NCI-H2227 treated with DMSO at 0.1 percent for 48 hours (cell line): ENCODE measurements at regions not wholly inside any gene's neighbourhood (a gene's known extent, or its start where the extent isn't known, plus 50 kb on each side); places are given as distances from the start of the nearest gene placed in this dataset.
"Not testable (repeated sequence)": the region's sequence is repeated elsewhere in the genome, so short reads cannot be mapped to it uniquely, and the experiment has no call there.

ENCODE experiments used
- DNase-seq: peaks from one replicate; lab custom pipeline; 2025; lab: John Stamatoyannopoulos, UW

DNA sequence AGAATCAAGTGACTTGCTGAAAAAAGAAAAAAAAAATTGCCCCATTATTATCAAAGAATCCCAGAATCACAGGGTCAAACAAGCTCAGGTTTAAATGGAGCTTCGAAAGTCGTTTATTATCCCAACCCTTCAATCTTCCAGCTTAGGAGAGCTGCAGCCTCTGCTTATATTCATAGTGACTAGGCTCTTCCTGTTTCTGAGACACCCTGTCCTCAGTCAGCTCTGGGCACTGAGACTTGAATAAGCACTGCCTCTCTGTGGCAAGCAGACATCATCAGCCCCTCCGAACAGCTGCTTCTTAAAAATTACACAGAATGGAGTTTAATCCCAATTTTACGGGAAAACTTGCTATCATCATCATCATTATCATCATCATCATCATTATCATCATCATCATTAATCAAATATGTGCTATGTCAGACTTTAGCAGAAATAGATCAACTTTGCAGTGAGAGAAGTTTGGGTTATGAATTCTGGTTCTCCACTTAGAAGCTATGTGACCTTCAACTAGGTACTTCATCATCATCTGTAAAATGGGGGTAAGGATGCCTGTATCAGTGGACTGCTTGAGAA lies 614.0 kb upstream of the SYNCRIP start:
- no peak for DNase-seq

DNA sequence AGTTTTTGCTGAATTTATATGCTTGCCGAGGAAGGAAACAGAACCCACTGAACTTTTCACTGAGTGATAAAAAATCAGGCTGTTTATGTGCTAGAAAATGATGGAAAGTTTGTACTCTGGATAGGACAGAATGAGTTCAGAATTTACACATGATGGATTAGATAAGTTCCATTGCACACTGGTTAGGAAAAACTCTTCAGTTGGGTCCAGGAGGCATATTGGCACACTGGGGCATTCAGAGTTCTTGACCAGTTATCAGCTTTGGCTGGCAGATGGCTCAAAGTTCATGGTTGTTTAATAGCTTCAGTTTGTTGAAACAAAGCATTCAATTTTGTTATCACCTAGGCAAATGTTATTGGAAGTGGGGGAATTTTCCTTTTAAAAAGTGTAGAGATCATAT lies 613.3 kb upstream of the SYNCRIP start:
- no peak for DNase-seq

DNA sequence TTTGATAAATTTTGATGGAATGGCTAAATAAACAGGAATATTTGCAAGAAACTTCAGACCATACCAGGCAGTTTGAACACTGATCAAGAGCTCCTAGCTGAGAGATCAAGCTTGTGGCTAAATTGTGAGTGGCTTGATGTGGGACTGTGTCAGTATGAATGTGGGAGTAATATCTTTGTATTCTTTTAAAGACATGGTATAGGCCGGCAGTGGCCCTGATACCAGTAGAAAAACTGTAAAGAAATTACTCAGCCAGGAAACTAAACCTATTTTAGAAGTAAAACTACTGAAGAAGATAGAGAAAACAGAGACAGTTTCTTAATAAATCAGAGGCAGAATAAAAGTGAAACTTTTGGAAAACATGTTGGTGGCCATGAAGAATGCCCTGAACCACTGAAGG lies 608.4 kb upstream of the SYNCRIP start:
- no peak for DNase-seq

DNA sequence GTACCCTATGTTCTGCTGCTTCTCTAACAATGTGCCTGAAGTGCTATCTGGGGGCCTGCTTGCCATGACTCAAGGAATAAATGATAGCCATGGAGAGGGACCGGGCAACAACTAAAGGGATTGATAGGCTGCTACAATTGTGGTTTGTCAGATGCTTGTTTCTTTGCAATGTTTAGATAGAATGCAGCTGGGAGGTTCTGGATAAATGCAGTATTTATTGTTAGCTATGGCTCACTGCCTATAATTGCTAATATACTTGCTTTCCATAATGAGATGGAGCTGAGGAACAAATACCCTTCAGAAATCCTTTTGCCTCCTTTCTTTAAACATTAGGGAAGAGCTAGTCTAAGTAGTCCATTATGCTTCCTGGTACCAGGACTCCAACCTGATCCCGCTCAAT lies 575.2 kb upstream of the SYNCRIP start:
- DNase-seq, result no peak

DNA sequence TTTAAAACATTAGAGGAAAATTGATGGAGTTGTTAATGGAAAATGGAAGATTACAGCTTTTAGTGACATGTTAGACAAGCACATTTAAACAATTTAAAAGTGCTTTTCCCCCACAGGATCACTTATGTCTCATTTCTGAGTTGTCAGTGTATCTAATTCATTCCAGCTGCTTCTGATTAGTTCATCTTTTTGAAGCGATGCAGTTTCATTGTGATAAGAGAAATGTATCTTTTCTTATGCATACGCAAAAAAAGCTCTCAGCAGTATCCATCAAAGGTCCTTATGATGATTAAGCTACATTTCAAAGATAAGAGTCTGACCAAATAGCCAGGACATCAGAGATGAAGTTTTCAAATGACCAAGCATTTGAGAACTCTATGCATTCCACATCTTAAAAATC lies 572.6 kb upstream of the SYNCRIP start:
- no peak for DNase-seq

DNA sequence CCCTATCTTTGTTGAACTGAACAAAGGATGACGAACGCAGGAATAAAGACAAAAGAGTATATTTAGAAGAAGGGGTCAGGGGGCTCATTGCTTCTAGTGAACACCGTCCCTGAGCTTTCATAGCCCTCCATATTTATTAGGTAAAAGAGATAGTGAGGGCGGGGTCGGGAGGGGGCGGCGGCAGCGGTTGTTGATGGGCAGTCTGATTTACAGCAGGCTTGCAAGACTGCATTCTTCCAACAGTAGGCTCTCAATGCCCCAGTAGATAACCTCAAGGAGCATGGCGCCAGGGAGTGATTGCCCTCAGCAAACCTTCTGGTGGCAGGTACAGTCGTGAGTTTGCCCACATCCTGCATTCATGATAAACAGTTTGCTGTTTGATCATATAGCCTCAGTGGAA lies 563.3 kb upstream of the SYNCRIP start:
- no peak for DNase-seq

DNA sequence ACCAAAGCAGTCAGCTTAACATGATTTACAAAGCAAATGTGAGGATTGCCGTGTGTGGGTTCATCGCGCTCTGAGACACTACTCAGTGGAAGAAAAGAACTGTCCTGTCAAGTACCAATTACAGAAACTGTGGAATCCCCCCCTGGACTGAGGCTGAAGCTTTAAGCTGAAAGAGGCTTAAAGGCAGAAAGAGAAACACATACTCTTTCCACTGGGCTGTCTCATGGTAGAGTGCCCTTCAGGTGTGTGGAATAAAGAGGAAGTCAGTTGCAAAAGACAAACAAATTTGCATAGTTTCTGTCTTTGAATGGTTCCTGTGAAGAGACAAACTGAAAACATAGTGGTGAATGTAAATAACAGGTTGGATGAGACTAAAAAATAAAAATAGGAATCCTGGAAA lies 560.4 kb upstream of the SYNCRIP start:
- no peak for DNase-seq

DNA sequence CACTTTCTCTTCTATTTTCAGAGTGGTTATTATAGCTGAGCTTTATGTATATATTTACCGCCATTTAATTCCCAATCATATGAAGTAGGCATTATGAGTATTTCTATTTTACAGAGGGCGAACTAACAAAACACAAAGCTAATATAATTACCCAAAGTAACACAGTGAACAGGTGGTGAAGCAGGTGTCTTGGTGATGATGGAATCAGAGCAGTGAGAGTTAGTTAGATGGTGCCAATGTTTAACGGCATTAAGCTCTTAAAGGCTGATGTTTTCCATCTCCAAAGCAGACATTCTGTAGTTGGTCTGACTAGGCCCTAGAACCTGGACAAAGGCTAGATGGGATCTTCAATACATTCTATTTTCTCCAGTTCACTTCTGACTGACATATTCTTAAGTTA lies 551.1 kb upstream of the SYNCRIP start:
- no peak for DNase-seq

DNA sequence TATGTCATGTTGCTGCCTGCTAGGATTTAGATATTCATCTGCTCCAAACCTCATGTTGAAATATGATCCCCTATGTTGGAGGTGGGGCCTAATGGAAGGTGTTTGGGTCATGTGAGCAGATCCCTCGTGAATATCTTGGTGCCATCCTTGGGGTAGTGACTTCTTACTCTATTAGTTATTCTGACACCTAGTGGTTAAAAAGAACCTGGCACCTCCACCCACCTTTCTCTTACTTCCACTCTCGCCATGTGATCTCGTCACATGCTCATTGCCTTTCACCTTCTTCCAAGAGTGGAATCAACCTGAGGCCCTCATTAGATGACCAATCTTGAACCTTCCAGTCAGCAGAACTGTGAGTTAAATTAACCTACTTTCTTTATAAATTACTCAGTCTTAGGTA lies 549.4 kb upstream of the SYNCRIP start:
- no peak for DNase-seq

DNA sequence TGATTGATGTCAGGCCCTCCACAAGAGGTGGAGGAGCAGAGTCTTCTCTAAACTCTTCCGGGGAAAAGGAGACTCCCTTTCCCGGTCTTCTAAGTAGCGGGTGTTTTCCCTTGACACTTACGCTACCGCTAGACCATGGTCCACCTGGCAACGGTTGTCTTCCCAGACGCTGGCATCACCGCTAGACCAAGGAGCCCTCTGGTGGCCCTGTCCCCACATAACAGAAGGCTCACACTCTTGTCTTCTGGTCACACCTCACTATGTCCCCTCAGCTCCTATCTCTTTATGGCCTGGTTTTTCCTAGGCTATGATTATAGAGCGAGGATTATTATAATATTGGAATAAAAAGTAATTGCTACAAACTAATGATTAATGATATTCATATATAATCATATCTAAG lies 532.5 kb upstream of the SYNCRIP start:
- not testable (repeated sequence) for DNase-seq

DNA sequence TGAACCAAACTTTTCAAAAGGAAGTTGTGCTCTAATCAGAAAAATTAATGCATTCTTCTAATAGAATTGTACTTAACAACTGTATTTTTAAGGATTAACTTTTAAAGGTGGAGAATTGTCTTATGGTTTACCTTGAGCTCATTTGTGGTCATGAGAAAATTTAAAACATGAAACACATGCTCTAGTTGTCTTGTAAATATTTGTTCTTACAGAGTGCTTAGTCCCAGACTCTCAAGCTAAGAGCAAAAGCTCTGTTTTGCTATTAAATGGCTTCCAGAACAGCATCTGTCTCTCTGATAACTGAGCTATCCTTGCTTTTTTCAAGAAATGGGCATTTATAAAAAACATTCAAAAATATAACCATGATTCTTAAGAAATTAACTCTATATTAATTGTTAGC lies 512.2 kb upstream of the SYNCRIP start:
- no peak for DNase-seq

DNA sequence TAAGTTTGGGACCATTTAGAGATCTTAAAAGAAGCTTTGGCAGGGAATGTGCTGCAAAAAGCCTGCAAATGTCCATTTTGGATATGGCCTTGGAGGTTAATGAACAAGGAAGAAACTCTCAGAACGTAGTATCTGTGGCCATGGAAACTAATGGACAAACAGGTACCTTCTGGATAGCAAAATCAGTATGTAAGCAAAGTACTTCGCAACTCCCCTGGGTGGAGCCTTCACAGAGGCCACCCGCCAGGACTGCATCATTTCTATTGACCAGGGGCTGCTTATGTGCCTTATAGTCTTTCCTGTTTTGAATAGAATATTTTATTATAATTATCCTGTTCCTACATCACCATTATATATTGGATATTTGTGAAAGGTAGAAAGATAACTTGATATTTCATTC lies 510.8 kb upstream of the SYNCRIP start:
- no peak for DNase-seq

DNA sequence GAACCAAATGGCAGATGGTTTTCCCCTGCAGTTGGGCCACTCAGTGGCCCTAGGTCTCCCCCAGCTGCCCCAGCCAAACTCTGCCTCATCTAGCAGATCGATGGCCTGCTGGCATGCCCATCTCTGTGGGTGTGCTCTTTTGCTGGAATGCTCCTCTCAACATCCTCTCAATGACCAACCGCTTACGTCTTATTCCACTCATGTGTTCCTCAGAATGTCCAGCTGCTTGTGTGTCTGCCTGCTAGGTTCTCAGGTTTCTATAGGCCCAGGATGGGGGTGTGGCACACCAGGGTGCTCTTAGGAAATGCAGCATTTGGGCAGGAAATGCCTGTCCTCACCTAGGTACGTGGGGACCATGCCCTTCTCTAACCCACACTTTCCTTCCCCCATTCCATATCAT lies 509.9 kb upstream of the SYNCRIP start:
- no peak for DNase-seq

DNA sequence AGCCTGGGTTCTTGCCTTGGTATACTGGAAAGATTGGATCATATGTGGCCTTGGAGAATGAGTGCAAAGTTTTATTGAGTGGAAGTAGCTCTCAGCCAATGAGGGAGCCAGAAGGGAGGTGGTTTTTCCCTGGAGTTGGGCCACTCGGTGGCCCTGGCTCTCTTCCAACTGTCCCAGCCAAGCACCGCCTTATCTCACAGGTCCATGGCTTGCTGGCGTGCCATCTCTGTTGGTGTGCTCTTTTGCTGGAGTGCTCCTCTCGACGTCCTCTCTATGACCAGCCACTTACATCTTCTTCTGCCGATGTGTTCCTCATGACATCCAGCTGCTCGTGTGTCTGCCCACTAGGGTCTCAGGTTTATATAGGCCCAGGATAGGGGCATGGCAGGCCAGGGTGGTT lies 505.9 kb upstream of the SYNCRIP start:
- DNase-seq, result no peak

DNA sequence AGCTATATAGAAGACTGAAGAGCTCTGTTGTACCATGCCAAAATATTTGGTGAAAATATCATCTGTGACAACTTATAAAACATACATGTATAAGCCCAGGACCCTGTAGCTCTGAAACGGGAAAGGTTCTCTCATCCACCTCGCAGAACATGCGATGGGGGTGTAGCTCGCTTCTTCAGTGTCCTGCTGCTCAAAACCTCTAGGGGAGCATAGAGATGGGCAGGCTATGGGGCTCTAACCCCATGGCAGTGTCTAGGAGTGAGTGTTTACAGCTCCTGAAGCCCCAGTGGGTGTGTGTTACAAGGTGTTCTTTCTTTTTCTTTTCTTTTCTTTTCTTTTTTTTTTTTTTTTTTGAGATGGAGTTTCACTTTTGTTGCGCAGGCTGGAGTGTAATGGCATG lies 505.2 kb upstream of the SYNCRIP start:
- no peak for DNase-seq

DNA sequence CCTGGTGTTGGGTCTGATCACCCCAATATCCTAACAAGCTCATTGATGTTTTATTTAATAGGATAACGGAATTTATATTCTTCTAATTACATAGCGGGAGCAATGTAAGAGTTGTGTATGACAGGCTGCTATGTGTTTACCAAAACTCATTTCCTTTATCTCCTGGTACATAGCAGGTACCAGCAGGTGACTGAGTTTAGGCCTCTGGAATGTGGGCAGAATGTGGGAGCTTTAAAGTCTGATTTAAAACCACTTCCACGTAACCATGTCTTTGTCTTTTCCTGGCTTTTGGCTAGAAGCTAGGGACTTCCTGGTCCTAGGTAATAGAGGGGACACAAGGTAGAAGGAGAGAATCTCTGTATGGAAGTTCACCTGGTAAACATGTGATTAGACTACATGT lies 504.6 kb upstream of the SYNCRIP start:
- DNase-seq, result no peak

DNA sequence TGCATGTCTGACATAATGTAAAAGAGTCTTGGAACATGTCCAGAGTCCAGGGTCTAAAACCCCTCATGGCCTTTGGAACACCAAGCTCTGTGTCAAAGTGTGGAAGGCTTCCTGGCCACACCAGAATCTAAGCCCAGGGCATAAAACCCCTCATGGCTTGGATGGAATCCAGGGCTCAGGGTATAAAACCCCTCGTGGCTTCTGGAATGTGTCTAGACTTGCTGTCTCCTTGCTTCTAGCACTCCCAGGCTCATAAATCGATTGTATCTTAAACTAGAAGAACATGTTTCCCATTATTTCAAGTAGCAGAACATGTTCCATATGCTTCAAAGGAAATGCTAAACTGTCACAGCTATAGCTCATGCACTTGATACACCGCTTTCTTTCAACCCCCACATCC lies 504.1 kb upstream of the SYNCRIP start:
- not testable (repeated sequence) for DNase-seq

DNA sequence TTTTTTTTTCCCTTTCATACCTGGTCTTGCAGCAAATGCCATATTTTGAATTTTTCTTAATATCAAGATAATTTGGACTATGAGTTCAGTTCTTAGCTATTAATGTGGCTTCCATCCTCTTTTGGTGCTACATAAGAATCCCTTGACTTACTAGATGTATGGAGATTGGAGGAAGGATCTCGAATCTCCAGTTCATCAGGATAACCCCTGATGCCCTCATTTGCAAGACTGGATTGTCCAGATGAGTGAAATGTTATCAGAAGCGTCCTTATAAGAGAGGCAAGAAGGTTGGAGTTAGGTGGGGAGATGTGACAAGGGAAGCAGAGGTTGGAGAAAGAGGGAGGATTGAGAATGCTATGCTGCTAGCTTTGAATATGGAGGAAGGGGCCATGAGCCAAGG lies 499.6 kb upstream of the SYNCRIP start:
- DNase-seq, result no peak

DNA sequence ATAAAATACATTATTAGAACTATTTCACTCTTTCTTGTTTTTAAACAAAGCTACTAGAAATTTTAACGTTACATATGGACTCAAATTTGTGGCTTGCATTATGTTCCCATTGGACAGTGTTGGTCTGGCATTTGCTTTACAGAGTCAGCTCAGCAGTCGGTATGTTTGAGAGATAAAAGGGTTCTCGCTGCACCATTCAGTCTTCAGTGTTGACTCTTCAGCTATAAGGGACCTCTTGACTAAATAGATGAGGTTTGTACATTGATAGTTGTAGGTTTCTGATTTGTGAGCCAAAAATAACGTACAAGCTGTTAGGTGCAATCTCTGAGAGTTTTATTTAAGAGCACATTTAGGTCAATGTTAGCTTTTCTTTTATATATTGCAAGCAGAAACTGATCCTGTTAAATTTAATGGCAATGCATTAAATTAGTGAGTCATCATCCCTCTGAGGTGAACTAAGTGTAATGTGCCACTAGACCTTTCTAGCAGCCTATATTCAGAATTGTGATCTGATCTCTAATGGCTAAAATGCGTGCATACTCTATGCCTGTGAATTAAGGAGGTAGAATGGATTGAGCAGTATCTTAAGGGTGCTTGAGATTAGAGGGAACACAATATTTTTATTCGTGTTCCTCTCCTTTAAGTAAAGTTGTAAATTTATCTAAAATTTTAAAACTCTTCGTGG lies 485.6 kb upstream of the SYNCRIP start:
- DNase-seq, result no peak

DNA sequence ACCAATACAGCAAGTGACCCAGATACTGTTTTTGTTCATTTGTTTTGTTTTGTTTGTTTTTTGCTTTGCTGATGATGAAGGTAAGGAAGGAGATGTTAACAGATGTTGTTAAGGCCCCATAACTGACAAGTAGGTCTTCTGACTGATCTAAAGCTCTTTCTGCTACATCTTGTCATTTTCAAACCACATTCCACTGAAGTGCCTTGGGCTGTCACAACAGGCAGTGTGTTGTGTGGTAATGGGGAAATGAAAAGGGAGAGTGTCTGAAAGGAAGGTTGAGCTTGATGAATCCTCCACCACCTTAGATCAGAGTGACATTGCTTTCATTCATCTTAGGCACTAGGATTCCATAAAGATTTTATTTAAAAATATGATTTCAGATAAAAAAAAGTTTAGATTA lies 479.4 kb upstream of the SYNCRIP start:
- no peak for DNase-seq

DNA sequence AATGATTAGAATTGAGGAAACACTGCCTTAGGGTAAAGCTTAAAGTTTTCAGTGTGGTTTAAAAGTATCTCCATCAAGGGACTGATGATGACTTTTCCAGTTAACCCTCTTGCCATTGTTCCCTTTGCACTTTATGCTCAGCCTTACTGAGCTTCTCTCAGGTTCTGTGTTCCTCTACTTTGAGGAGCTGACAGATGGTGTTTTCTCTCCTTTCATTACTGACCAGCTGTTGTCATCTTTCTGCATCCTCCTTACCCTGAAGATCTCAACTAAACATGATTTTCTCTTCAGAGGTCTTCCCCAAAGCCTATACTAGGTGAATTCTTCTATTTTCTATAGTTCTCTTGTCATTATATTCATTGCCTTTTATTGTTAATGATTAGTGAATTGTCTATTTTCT lies 475.6 kb upstream of the SYNCRIP start:
- DNase-seq, result no peak

DNA sequence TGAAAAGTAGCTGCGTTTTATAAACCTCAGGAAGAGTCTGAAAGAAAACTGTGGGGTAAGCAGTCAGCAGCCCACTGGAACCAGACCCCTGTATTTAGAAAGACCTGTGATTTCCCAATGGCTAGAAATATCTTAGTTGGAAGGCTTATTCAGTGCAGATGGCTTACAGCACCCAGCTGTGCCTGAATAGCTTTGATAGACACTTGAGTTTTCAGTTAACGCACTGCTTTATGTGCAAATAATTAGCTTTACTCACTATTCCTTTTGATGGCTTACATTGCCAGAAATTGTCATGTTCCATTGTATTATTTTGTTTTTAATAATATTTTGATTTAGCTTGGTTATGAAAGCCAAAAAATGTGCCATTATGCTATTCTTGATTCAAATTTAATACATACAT lies 465.3 kb upstream of the SYNCRIP start:
- DNase-seq, result no peak

DNA sequence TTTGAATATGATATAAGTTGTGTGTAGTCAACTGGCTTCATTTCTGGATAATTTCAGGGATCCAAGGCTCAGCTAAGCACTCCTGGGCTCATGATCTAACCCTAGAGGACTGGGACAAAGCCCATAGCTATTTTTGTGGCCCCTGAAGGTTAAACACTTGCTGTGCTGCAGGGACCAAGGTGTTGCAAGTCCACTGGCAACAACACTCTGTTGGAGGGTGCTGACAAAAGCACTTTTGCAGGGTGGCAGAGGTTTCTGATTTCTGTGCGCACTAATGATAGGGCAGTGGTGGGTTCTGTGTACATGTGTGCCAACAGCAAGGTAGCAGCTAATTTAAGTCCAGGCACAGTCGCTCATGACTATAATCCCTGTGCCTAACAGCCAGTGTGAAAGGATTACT lies 445.3 kb upstream of the SYNCRIP start:
- DNase-seq, result no peak

DNA sequence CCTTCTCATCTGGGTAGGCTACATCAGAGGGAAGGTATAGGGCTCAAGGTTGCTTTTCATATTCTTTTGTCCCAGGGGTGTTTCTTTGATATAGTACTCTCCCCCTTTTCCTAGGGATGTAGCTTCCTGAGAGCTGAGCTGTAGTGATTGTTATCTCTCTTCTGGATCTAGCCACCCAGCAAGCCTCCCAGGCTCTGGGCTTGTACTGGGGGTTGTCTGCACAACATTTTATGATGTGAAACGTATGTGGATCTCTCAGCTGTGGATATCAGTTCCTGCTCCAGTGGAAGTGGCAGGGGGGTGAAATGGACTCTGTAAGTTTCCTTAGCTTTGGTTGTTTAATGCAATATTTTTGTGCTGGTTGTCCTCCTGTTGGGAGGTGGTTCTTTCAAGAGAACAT lies 437.3 kb upstream of the SYNCRIP start:
- no peak for DNase-seq
